22Rv1 (cell line): ENCODE measurements at regions not wholly inside any gene's neighbourhood (a gene's known extent, or its start where the extent isn't known, plus 50 kb on each side); places are given as distances from the start of the nearest gene placed in this dataset.

ENCODE experiments used
- ZFX ChIP-seq: fragments of 450-650 bp; IDR thresholded peaks from 2 replicates; pipeline ENCODE4 v1.6.1; 2017; ENCODE audit warnings: antibody characterized with exemption, borderline replicate concordance
- TF ChIP-seq, protein P1 (sequence below): fragments of 450-650 bp; IDR thresholded peaks from 2 replicates; pipeline ENCODE4 v1.5.1; 2017; ENCODE audit warnings: mild to moderate bottlenecking

DNA sequence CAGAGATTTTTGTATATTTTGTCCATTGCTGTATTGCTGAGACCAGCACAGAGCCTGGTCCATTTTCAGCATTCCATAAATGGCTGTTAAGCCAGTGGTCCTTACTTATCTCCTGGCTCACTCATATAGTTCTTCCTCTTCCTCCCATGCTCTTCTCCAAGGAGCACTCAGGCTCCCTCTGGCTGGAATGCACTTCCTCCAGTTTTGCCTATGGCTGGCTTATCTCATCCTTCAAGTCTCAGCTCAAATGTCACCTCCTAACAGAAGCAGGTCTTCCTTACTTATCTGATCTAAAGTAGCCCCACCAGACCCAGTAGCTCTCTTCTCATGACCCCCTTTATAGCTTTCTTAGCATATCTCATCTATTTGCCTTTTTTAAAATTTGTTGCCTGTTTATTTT lies 146.9 kb downstream of the SLC30A10 start:
- TF ChIP-seq, protein P1, sequence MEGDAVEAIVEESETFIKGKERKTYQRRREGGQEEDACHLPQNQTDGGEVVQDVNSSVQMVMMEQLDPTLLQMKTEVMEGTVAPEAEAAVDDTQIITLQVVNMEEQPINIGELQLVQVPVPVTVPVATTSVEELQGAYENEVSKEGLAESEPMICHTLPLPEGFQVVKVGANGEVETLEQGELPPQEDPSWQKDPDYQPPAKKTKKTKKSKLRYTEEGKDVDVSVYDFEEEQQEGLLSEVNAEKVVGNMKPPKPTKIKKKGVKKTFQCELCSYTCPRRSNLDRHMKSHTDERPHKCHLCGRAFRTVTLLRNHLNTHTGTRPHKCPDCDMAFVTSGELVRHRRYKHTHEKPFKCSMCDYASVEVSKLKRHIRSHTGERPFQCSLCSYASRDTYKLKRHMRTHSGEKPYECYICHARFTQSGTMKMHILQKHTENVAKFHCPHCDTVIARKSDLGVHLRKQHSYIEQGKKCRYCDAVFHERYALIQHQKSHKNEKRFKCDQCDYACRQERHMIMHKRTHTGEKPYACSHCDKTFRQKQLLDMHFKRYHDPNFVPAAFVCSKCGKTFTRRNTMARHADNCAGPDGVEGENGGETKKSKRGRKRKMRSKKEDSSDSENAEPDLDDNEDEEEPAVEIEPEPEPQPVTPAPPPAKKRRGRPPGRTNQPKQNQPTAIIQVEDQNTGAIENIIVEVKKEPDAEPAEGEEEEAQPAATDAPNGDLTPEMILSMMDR, result no peak
- no peak for TF ChIP-seq ZFX
